HG02610 (cell line): ENCODE measurements at regions not wholly inside any gene's neighbourhood (a gene's known extent, or its start where the extent isn't known, plus 50 kb on each side); places are given as distances from the start of the nearest gene placed in this dataset.
A peak's percentile ranks its signal among the peaks of the same experiment; 100 is the strongest.

Source experiments
- ATAC-seq: cut with Tn5 transposase; IDR thresholded peaks from one replicate; pipeline ENCODE4 v1.9.1; 2021; ENCODE audit warnings: mild to moderate bottlenecking, moderate library complexity; ENCODE audit not compliant: unreplicated experiment

- ATAC-seq, result no peak
These were observed 148.9 kb upstream of the CPEB2 start for GRCh38 chr4:14853176-14853943.

- ATAC-seq, result no peak
These were observed 146.6 kb upstream of the CPEB2 start for GRCh38 chr4:14855719-14856061.

- peak; percentile 98 for ATAC-seq
These were observed 146.0 kb upstream of the CPEB2 start for GRCh38 chr4:14856062-14856933.

- no peak for ATAC-seq
These were observed 145.4 kb upstream of the CPEB2 start for GRCh38 chr4:14856934-14857235.

GRCh38 chr4:14857475-14857874 is 144.8 kb upstream of the CPEB2 start:
- no peak for ATAC-seq

GRCh38 chr4:14857981-14858380 is 144.3 kb upstream of the CPEB2 start:
- no peak for ATAC-seq

GRCh38 chr4:14862891-14863290 is 139.4 kb upstream of the CPEB2 start:
- ATAC-seq, result no peak

- ATAC-seq, result no peak
These were observed 138.6 kb upstream of the CPEB2 start for GRCh38 chr4:14863418-14864364.

- no peak for ATAC-seq
These were observed 137.8 kb upstream of the CPEB2 start for GRCh38 chr4:14864365-14865030.

GRCh38 chr4:14865031-14865366 is 137.3 kb upstream of the CPEB2 start:
- no peak for ATAC-seq

GRCh38 chr4:14865804-14866203 is 136.5 kb upstream of the CPEB2 start:
- no peak for ATAC-seq

- ATAC-seq, result no peak
These were observed 134.4 kb upstream of the CPEB2 start for GRCh38 chr4:14867847-14868246.

GRCh38 chr4:14868426-14869395 is 133.6 kb upstream of the CPEB2 start:
- ATAC-seq, result peak; percentile 77

GRCh38 chr4:14871676-14872430 is 130.4 kb upstream of the CPEB2 start:
- no peak for ATAC-seq

GRCh38 chr4:14874990-14875389 is 127.3 kb upstream of the CPEB2 start:
- ATAC-seq, result peak; percentile 80

- ATAC-seq, result peak; percentile 31
These were observed 124.7 kb upstream of the CPEB2 start for GRCh38 chr4:14877246-14878225.

GRCh38 chr4:14878681-14879080 is 123.6 kb upstream of the CPEB2 start:
- ATAC-seq, result no peak

- no peak for ATAC-seq
These were observed 122.6 kb upstream of the CPEB2 start for GRCh38 chr4:14879683-14880082.
